ENCODE measurements at regions not wholly inside any gene's neighbourhood (a gene's known extent, or its start where the extent isn't known, plus 50 kb on each side); places are given as distances from the start of the nearest gene placed in this dataset.

DNA sequence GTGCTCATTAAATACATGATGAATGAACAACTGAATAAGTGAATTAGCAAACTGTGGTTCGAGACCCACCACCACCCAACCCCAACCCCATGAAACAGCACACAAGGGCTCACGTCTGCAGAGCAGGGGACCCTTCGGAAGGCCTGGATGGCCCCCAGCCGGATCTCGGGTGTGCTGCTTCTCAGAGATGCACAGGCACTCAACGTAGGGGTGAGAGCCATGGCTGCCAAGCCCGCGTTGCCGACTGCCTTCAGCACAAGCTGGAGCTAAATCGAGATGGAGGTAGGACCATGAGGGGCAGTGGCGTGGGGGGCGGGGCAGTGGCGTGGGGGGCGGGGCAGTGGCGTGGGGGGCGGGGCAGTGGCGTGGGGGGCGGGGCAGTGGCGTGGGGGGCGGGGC lies 93.2 kb downstream of the LITAF start:
- TF ChIP-seq, protein P1, sequence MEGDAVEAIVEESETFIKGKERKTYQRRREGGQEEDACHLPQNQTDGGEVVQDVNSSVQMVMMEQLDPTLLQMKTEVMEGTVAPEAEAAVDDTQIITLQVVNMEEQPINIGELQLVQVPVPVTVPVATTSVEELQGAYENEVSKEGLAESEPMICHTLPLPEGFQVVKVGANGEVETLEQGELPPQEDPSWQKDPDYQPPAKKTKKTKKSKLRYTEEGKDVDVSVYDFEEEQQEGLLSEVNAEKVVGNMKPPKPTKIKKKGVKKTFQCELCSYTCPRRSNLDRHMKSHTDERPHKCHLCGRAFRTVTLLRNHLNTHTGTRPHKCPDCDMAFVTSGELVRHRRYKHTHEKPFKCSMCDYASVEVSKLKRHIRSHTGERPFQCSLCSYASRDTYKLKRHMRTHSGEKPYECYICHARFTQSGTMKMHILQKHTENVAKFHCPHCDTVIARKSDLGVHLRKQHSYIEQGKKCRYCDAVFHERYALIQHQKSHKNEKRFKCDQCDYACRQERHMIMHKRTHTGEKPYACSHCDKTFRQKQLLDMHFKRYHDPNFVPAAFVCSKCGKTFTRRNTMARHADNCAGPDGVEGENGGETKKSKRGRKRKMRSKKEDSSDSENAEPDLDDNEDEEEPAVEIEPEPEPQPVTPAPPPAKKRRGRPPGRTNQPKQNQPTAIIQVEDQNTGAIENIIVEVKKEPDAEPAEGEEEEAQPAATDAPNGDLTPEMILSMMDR (IDR thresholded peaks at IDR 0.05; ENCODE audit: insufficient read depth, low read depth, low read length): no peak
- no peak overlapping the region for H3K4me3 ChIP-seq (ENCODE audit: low read depth, low read length)
- no peak for DNase-seq (ENCODE audit: low read depth)

GRCh38 chr16:11494029-11494428 lies 92.7 kb downstream of the LITAF start:
- DNase-seq (ENCODE audit: low read depth): no peak
- H3K4me3 ChIP-seq (ENCODE audit: low read depth, low read length): no peak overlapping the region
- TF ChIP-seq, protein P1 (IDR thresholded peaks at IDR 0.05; ENCODE audit: insufficient read depth, low read depth, low read length): no peak

DNA sequence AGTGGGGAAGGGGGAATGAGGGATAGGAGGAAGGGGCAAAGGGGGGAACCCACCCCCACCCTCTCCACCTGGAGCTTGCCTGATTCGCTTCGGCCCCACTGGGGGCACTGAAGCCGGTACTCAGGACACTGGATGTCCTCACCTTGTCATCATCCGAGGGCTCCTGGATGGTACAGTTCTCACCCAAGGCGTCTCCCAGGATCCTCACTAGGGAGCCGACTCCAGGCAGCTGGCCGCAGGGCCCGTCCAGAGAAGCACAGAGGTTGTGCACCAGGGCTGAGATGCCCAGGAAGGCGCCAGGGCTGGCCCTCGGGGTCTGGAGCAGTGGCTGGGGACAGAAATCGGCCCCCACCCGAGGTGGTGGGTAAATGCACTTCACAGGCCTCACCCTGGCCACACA lies 92.3 kb downstream of the LITAF start:
- TF ChIP-seq, protein P1 (IDR thresholded peaks at IDR 0.05; ENCODE audit: insufficient read depth, low read depth, low read length): no peak
- H3K4me3 ChIP-seq (ENCODE audit: low read depth, low read length): no peak overlapping the region
- DNase-seq (ENCODE audit: low read depth): no peak

DNA sequence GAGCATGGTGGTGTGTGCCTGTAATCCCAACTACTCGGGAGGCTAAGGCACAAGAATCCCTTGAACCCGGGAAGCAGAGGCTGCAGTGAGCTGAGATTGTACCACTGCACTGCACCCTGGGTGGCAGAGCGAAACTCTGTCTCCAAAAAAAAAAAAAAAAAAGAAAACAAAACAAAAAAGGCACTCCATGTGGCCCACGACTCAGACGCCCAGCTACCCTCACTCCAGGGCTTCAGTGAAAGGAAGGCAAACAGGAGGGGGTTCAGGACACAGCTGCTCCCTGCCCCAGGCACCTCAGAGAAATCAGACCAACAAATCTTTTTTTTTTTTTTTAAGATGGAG lies 91.7 kb downstream of the LITAF start:
- TF ChIP-seq, protein P1 (IDR thresholded peaks at IDR 0.05; ENCODE audit: insufficient read depth, low read depth, low read length): no peak
- H3K4me3 ChIP-seq (ENCODE audit: low read depth, low read length): no peak overlapping the region
- DNase-seq (ENCODE audit: low read depth): no peak

Data from fibroblast of villous mesenchyme (primary cell).